HG03280 (cell line): ENCODE measurements at regions not wholly inside any gene's neighbourhood (a gene's known extent, or its start where the extent isn't known, plus 50 kb on each side); places are given as distances from the start of the nearest gene placed in this dataset.
A peak's percentile ranks its signal among the peaks of the same experiment; 100 is the strongest.

ENCODE experiments used
- ATAC-seq: cut with Tn5 transposase; IDR thresholded peaks from one replicate; pipeline ENCODE4 v1.9.1; 2021; ENCODE audit warnings: mild to moderate bottlenecking, moderate library complexity; ENCODE audit not compliant: unreplicated experiment

GRCh38 chr15:46682969-46683791 is 1034.1 kb upstream of the SEMA6D start:
- ATAC-seq, result no peak

- no peak for ATAC-seq
Observed at GRCh38 chr15:46685096-46685495, 1032.2 kb upstream of the SEMA6D start.

- ATAC-seq, result no peak
Observed at GRCh38 chr15:46685681-46686080, 1031.6 kb upstream of the SEMA6D start.

- ATAC-seq, result no peak
Observed at GRCh38 chr15:46696281-46696680, 1021.0 kb upstream of the SEMA6D start.

GRCh38 chr15:46701346-46701745 is 1016.0 kb upstream of the SEMA6D start:
- ATAC-seq, result no peak

GRCh38 chr15:46701896-46702295 is 1015.4 kb upstream of the SEMA6D start:
- no peak for ATAC-seq

- peak; percentile 41 for ATAC-seq
Observed at GRCh38 chr15:46703020-46703861, 1014.1 kb upstream of the SEMA6D start.

- ATAC-seq, result peak; percentile 45
Observed at GRCh38 chr15:46703871-46704637, 1013.3 kb upstream of the SEMA6D start.

- no peak for ATAC-seq
Observed at GRCh38 chr15:46707452-46707851, 1009.9 kb upstream of the SEMA6D start.

- ATAC-seq, result no peak
Observed at GRCh38 chr15:46708226-46708625, 1009.1 kb upstream of the SEMA6D start.

- ATAC-seq, result no peak
Observed at GRCh38 chr15:46709460-46710083, 1007.7 kb upstream of the SEMA6D start.

GRCh38 chr15:46710401-46710960 is 1006.8 kb upstream of the SEMA6D start:
- no peak for ATAC-seq

- no peak for ATAC-seq
Observed at GRCh38 chr15:46713045-46713444, 1004.3 kb upstream of the SEMA6D start.

- no peak for ATAC-seq
Observed at GRCh38 chr15:46714950-46715349, 1002.4 kb upstream of the SEMA6D start.

GRCh38 chr15:46723308-46723707 is 994.0 kb upstream of the SEMA6D start:
- ATAC-seq, result no peak

GRCh38 chr15:46732060-46732459 is 985.2 kb upstream of the SEMA6D start:
- ATAC-seq, result no peak

- no peak for ATAC-seq
Observed at GRCh38 chr15:46735115-46735514, 982.2 kb upstream of the SEMA6D start.

GRCh38 chr15:46751303-46751702 is 966.0 kb upstream of the SEMA6D start:
- no peak for ATAC-seq

GRCh38 chr15:46753946-46754345 is 963.4 kb upstream of the SEMA6D start:
- no peak for ATAC-seq

GRCh38 chr15:46763091-46763490 is 954.2 kb upstream of the SEMA6D start:
- ATAC-seq, result no peak
